Right atrium auricular region (tissue), 2 donors: ENCODE measurements at regions not wholly inside any gene's neighbourhood (a gene's known extent, or its start where the extent isn't known, plus 50 kb on each side); places are given as distances from the start of the nearest gene placed in this dataset.

Source experiments
- DNase-seq: peaks from one replicate; pipeline ENCODE4 v3.0.0-alpha.2; 2019; ENCODE audit warnings: low spot score
- H3K27ac ChIP-seq, 2 donors: fragments of 200-600 bp; sonication (generic); 1 replicate in 1 of 2; 2 replicates in 1 of 2; pipeline ENCODE4 v1.5.1; 2016 to 2019
- H3K27me3 ChIP-seq, 2 donors: fragments of 200-600 bp; sonication (generic); one replicate each; pipeline versions ENCODE4 v1.5.1 to v1.6.0; 2017 to 2019
- H3K36me3 ChIP-seq: fragments of 200-600 bp; sonication (generic); one replicate; pipeline ENCODE4 v1.5.1; 2016
- H3K4me1 ChIP-seq, 2 donors: fragments of 200-600 bp; sonication (generic); one replicate each; pipeline versions ENCODE4 v1.5.1 to v1.6.0; 2017 to 2019
- H3K4me3 ChIP-seq, 2 donors: fragments of 200-600 bp; sonication (generic); 1 replicate in 1 of 2; 2 replicates in 1 of 2; pipeline ENCODE4 v1.5.1; 2017 to 2019; ENCODE audit warnings: mild to moderate bottlenecking in 1 of 2, moderate library complexity in 1 of 2
- H3K9me3 ChIP-seq, 2 donors: fragments of 200-600 bp; sonication (generic); one replicate each; pipeline ENCODE4 v1.5.1; 2019
- TF ChIP-seq, protein P1 (sequence below), 2 donors: fragments of 200-600 bp; sonication (generic); IDR thresholded peaks; one replicate each; pipeline ENCODE4 v1.5.1; 2019; ENCODE audit warnings: antibody characterized with exemption in 2 of 2

- Histone ChIP-seq H3K4me3 (no peak overlapping the region), H3K27ac (no peak overlapping the region), H3K27me3 (no peaks in the 10 kb centered on the region), H3K36me3 (no peaks in the 10 kb centered on the region), H3K4me1 (no peaks in the 10 kb centered on the region), H3K9me3 (no peaks in the 10 kb centered on the region)
- TF ChIP-seq, protein P1, sequence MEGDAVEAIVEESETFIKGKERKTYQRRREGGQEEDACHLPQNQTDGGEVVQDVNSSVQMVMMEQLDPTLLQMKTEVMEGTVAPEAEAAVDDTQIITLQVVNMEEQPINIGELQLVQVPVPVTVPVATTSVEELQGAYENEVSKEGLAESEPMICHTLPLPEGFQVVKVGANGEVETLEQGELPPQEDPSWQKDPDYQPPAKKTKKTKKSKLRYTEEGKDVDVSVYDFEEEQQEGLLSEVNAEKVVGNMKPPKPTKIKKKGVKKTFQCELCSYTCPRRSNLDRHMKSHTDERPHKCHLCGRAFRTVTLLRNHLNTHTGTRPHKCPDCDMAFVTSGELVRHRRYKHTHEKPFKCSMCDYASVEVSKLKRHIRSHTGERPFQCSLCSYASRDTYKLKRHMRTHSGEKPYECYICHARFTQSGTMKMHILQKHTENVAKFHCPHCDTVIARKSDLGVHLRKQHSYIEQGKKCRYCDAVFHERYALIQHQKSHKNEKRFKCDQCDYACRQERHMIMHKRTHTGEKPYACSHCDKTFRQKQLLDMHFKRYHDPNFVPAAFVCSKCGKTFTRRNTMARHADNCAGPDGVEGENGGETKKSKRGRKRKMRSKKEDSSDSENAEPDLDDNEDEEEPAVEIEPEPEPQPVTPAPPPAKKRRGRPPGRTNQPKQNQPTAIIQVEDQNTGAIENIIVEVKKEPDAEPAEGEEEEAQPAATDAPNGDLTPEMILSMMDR (IDR thresholded peaks at IDR 0.05), result no peak
- no peak for DNase-seq
These were observed 114.0 kb upstream of the TMEM132D start for GRCh38 chr12:130017591-130018449.

DNA sequence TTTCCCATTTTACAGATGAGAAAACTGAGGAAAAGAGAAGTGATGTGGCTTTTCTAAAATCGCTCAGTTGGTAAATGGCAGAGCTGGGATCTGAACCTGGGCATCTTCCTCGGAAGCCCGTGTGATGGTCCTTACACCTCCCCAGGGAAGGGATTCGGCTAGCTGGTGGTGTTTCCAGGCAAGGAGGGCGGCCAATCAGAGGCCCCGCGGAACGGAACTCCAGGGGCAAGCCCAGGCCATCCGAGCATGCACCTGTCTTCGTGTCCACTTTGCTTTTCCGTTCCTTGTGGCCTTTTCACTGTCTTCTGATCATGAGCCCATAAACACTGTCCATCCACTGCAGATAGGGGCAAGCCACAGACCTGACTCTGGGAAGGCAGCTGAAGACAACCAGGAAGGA, 114.8 kb upstream of the TMEM132D start:
- no peaks in the 10 kb centered on the region for H3K4me1 ChIP-seq
- no peaks in the 10 kb centered on the region for H3K27me3 ChIP-seq
- TF ChIP-seq, protein P1 (IDR thresholded peaks at IDR 0.05), result no peak
- no peak for DNase-seq
- H3K9me3 ChIP-seq, result no peaks in the 10 kb centered on the region
- no peak overlapping the region for H3K4me3 ChIP-seq
- H3K36me3 ChIP-seq, result no peaks in the 10 kb centered on the region
- H3K27ac ChIP-seq, result no peak overlapping the region

DNA sequence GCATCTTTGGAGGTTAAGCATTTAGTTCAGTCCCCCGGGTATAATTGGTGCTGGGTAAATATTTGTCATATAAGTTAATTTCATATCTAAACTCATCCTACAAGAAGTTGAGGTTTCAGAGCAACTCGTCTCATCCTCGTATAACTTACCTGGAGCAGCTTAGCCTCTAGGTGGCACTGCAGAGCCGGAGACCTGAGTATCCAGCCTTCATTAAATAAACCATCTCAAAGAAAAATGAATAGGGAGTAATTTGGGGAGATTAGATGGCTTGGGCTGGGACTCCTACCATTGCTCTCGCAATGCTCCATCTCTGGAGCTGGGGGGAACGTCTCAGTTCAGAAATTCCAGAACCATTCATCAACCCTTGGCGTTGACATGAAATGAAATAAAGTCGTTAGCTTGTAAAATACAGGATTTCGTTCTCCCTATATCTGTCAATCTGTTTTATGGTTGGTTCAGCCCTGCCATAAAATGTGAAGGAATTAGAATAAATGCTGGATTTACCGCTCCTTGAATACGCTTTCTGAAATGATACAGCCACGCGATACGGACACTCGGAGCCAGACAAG, 122.9 kb upstream of the TMEM132D start:
- no peak overlapping the region for H3K27ac ChIP-seq
- TF ChIP-seq, protein P1 (IDR thresholded peaks at IDR 0.05), result peak in 1 of 2 donors; percentile 43
- H3K4me3 ChIP-seq, result no peak overlapping the region
- H3K4me1 ChIP-seq, result no peaks in the 10 kb centered on the region
- H3K27me3 ChIP-seq, result no peaks in the 10 kb centered on the region
- no peaks in the 10 kb centered on the region for H3K36me3 ChIP-seq
- no peaks in the 10 kb centered on the region for H3K9me3 ChIP-seq
- DNase-seq, result no peak

DNA sequence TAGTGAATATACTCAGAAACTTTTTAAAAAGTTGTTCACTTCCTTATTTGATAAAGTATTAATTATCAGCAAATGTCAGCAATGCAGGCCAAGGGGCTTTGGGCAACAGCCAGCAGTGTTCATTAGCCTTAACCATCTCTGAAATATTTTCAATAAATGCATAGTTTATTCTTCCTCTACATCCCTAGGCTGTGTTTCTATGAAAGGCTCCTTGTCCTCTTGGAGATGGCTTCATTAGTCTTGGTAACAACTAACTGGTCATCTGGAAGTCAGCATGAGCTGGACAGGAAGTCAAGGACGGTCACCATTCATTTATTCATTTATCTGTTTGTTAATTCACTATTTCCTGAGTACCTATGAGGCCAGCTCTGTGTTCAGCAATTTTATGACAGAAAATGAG, 124.0 kb upstream of the TMEM132D start:
- Histone ChIP-seq H3K27ac (no peak overlapping the region), H3K36me3 (no peaks in the 10 kb centered on the region), H3K9me3 (no peaks in the 10 kb centered on the region), H3K4me1 (no peaks in the 10 kb centered on the region), H3K27me3 (no peaks in the 10 kb centered on the region), H3K4me3 (no peak overlapping the region)
- TF ChIP-seq, protein P1 (IDR thresholded peaks at IDR 0.05), result no peak
- DNase-seq, result no peak

DNA sequence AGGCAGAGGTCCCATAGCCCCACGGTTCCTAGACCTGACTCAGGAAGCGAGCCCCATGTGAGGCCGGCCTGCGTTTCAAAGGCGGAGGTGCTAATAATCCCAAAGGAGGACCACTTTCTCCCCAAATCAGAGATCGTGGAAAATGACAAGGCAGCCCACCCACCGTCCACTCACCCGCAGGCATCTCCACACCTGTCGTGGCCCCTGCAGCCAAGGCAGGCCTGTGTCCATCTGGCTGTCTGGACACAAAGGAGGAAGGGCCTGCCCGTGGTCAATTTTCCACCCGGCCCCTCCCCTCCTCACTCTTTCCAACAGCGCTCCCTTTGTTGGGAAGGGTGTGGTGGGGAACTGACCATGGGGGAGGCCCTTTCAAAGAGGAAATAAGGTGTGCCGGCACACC, 125.3 kb upstream of the TMEM132D start:
- Histone ChIP-seq H3K27me3 (no peaks in the 10 kb centered on the region), H3K4me1 (no peaks in the 10 kb centered on the region), H3K4me3 (no peak overlapping the region), H3K9me3 (no peaks in the 10 kb centered on the region), H3K27ac (no peak overlapping the region), H3K36me3 (no peaks in the 10 kb centered on the region)
- DNase-seq, result no peak
- TF ChIP-seq, protein P1 (IDR thresholded peaks at IDR 0.05), result no peak
